Spleen (tissue), 11 donors: ENCODE measurements at regions not wholly inside any gene's neighbourhood (a gene's known extent, or its start where the extent isn't known, plus 50 kb on each side); places are given as distances from the start of the nearest gene placed in this dataset.

ENCODE experiments used
- DNase-seq: peaks from one replicate; pipeline ENCODE4 v3.0.0-alpha.2; 2020
- H3K27ac ChIP-seq, 8 donors: fragments of 200-600 bp; sonication (generic) in 7 of 8; 1 replicate in 4 of 8; 2 replicates in 4 of 8; pipeline versions ENCODE4 v1.5.0 to v1.8.0; 2016 to 2021; ENCODE audit warnings: inconsistent platforms in 4 of 8, mild to moderate bottlenecking in 4 of 8, moderate library complexity in 1 of 8
- H3K27me3 ChIP-seq, 7 donors: fragments of 200-600 bp; sonication (generic) in 6 of 7; replicated peaks in 1 of 7; 1 replicate in 4 of 7; 2 replicates in 3 of 7; pipeline versions ENCODE4 v1.5.0 to v1.8.0; 2016 to 2021; ENCODE audit warnings: inconsistent platforms in 3 of 7, mild to moderate bottlenecking in 1 of 7
- H3K36me3 ChIP-seq, 6 donors: fragments of 200-600 bp; sonication (generic) in 5 of 6; 1 replicate in 4 of 6; 2 replicates in 2 of 6; pipeline versions ENCODE4 v1.5.0 to v1.8.0; 2016 to 2021; ENCODE audit warnings: inconsistent platforms in 2 of 6
- H3K4me1 ChIP-seq, 6 donors: fragments of 200-600 bp; sonication (generic) in 5 of 6; 1 replicate in 3 of 6; 2 replicates in 3 of 6; pipeline versions ENCODE4 v1.5.0 to v1.8.0; 2016 to 2021; ENCODE audit warnings: inconsistent platforms in 3 of 6
- H3K4me3 ChIP-seq, 8 donors: fragments of 200-600 bp; sonication (generic) in 7 of 8; 1 replicate in 4 of 8; 2 replicates in 4 of 8; pipeline versions ENCODE4 v1.5.0 to v1.8.0; 2016 to 2021; ENCODE audit warnings: inconsistent platforms in 4 of 8, mild to moderate bottlenecking in 4 of 8, moderate library complexity in 2 of 8
- H3K9me3 ChIP-seq, 8 donors: fragments of 200-600 bp; sonication (generic) in 7 of 8; 1 replicate in 4 of 8; 2 replicates in 4 of 8; pipeline versions ENCODE4 v1.5.0 to v1.8.0; 2016 to 2021; ENCODE audit warnings: inconsistent platforms in 4 of 8
- POLR2A ChIP-seq, 3 donors: fragments of 450-650 bp; IDR thresholded peaks; one replicate each; pipeline ENCODE4 v1.5.1; 2017; ENCODE audit warnings: antibody characterized with exemption in 3 of 3, mild to moderate bottlenecking in 1 of 3
- POLR2AphosphoS5 ChIP-seq, 3 donors: sonication (generic); formaldehyde crosslinking; IDR thresholded peaks; one replicate each; pipeline ENCODE4 v1.5.1; 2017; ENCODE audit warnings: antibody characterized with exemption in 3 of 3
- WGBS, 5 donors: extraction: QIAGEN DNeasy Blood & Tissue Kit in 3 of 5; methylation state at CpG; one replicate each; pipeline versions ENCODE4 v1.1.5 to v1.1.7; 2013 to 2018; 5-methylcytosine and 5-hydroxymethylcytosine counted together
- intact Hi-C: fragments of 100-400 bp; cut with DNase I; formaldehyde crosslinking; loops from one replicate; pipeline ENCODE4 v1.15.0; 2023; ENCODE audit warnings: low total_unique reads
- TF ChIP-seq, protein P1 (sequence below), 11 experiments: fragments of 200-600 bp in 7 of 11; fragments of 450-650 bp in 4 of 11; sonication (generic) in 4 of 11; IDR thresholded peaks in 8 of 11; conservative IDR thresholded peaks in 3 of 11; 1 replicate in 7 of 11; 2 replicates in 4 of 11; pipeline versions ENCODE4 v1.4.0 to v1.8.0; 2016 to 2021; ENCODE audit warnings: antibody characterized with exemption in 11 of 11, inconsistent platforms in 4 of 11, mild to moderate bottlenecking in 1 of 11
- donor health status: healthy with polysubstance abuse.
- donor health status: DM: no; HTN: no; CAD: no; lungs with moderate emphysema.
- donor health status: DM: no; HTN: no; CAD: no.
- donor health status: Bipolar disorder and iron deficiency.
- donor health status: healthy.
- donor health status: DM: no; HTN: no; CAD: no.
- donor health status: DM: yes; HTN: yes; CAD: no.

- H3K27me3 ChIP-seq: no peaks in the 10 kb centered on the region
- 46 to 77% (median 56%) methylated on average over 1 of the region's 1 CpG for WGBS, 5 donors
- H3K36me3 ChIP-seq: no peaks in the 10 kb centered on the region
- intact Hi-C loops: no loop called here
- no peak overlapping the region for H3K4me3 ChIP-seq
- H3K9me3 ChIP-seq: peaks cover 0 to 11% (median 1%) of the 10 kb centered on the region in 8 donors
- DNase-seq: no peak
- H3K27ac ChIP-seq: no peak overlapping the region
- no peak for TF ChIP-seq POLR2AphosphoS5 (IDR thresholded peaks at IDR 0.05)
- TF ChIP-seq POLR2A (IDR thresholded peaks at IDR 0.05): no peak
- TF ChIP-seq, protein P1, sequence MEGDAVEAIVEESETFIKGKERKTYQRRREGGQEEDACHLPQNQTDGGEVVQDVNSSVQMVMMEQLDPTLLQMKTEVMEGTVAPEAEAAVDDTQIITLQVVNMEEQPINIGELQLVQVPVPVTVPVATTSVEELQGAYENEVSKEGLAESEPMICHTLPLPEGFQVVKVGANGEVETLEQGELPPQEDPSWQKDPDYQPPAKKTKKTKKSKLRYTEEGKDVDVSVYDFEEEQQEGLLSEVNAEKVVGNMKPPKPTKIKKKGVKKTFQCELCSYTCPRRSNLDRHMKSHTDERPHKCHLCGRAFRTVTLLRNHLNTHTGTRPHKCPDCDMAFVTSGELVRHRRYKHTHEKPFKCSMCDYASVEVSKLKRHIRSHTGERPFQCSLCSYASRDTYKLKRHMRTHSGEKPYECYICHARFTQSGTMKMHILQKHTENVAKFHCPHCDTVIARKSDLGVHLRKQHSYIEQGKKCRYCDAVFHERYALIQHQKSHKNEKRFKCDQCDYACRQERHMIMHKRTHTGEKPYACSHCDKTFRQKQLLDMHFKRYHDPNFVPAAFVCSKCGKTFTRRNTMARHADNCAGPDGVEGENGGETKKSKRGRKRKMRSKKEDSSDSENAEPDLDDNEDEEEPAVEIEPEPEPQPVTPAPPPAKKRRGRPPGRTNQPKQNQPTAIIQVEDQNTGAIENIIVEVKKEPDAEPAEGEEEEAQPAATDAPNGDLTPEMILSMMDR (IDR thresholded peaks at IDR 0.05 in 8 of 11, conservative IDR thresholded peaks at IDR 0.05 in 3 of 11): no peak
- H3K4me1 ChIP-seq: no peaks in the 10 kb centered on the region
Measured at GRCh38 chr4:111393781-111394180, 751.5 kb upstream of the FAM241A start.

DNA sequence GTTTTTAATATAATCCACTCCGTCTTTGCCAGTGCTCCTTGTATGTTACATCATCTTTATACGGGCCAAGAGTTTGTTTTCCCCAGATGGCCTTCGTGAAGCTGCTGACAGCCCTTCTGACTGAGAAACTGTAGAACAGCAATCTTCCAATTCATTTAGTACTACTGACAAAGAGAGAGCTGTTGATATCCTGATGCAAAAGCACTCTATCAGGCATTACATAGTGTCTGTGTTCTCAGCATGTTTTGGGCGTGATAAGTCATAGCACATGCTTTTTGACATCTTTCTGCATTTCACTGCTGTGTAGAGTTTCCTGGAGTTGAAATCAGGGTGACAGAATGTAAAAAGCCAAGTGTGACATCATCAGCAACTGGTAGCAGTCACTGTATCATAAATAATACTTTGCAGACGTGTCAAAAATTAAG lies 746.3 kb upstream of the FAM241A start:
- no peak overlapping the region for H3K27ac ChIP-seq

GRCh38 chr4:111399623-111400022 lies 745.6 kb upstream of the FAM241A start:
- TF ChIP-seq, protein P1 (IDR thresholded peaks at IDR 0.05 in 8 of 11, conservative IDR thresholded peaks at IDR 0.05 in 3 of 11): no peak
- TF ChIP-seq POLR2AphosphoS5 (IDR thresholded peaks at IDR 0.05) (no peak), POLR2A (IDR thresholded peaks at IDR 0.05) (no peak)
- no peak overlapping the region for H3K27ac ChIP-seq
- DNase-seq: no peak
- H3K4me3 ChIP-seq: no peak overlapping the region
- no peaks in the 10 kb centered on the region for H3K36me3 ChIP-seq
- H3K27me3 ChIP-seq: no peaks in the 10 kb centered on the region
- intact Hi-C loops: no loop called here
- H3K4me1 ChIP-seq: no peaks in the 10 kb centered on the region
- WGBS, 5 donors: 59 to 84% (median 74%) methylated on average over 3 of the region's 3 CpGs
- peaks cover 0 to 8% (median 0%) of the 10 kb centered on the region in 8 donors for H3K9me3 ChIP-seq

More for the DNA sequence above, 746.3 kb upstream of the FAM241A start:
- no peak for DNase-seq
- TF ChIP-seq POLR2AphosphoS5 (IDR thresholded peaks at IDR 0.05): no peak
- TF ChIP-seq POLR2A (IDR thresholded peaks at IDR 0.05): no peak
- TF ChIP-seq, protein P1 (IDR thresholded peaks at IDR 0.05 in 8 of 11, conservative IDR thresholded peaks at IDR 0.05 in 3 of 11): no peak
- Histone ChIP-seq H3K36me3 (no peaks in the 10 kb centered on the region), H3K27me3 (no peaks in the 10 kb centered on the region), H3K9me3 (peaks cover 0 to 8% (median 0%) of the 10 kb centered on the region in 8 donors), H3K4me3 (no peak overlapping the region), H3K4me1 (no peaks in the 10 kb centered on the region)
- intact Hi-C loops: no loop called here
- WGBS, 5 donors: 47 to 69% (median 61%) methylated on average over 5 of the region's 5 CpGs

- no peaks in the 10 kb centered on the region for H3K36me3 ChIP-seq
- peaks cover 0 to 8% (median 0%) of the 10 kb centered on the region in 8 donors for H3K9me3 ChIP-seq
- no peaks in the 10 kb centered on the region for H3K27me3 ChIP-seq
- no peak overlapping the region for H3K4me3 ChIP-seq
- no peaks in the 10 kb centered on the region for H3K4me1 ChIP-seq
- WGBS, 5 donors: 55 to 71% (median 69%) methylated on average over 4 of the region's 4 CpGs
- TF ChIP-seq POLR2A (IDR thresholded peaks at IDR 0.05) (no peak), POLR2AphosphoS5 (IDR thresholded peaks at IDR 0.05) (no peak)
- TF ChIP-seq, protein P1 (IDR thresholded peaks at IDR 0.05 in 8 of 11, conservative IDR thresholded peaks at IDR 0.05 in 3 of 11): no peak
- intact Hi-C loops: no loop called here
- no peak for DNase-seq
- H3K27ac ChIP-seq: no peak overlapping the region
Measured at GRCh38 chr4:111400741-111401140, 744.5 kb upstream of the FAM241A start.
